ENCODE measurements at regions not wholly inside any gene's neighbourhood (a gene's known extent, or its start where the extent isn't known, plus 50 kb on each side); places are given as distances from the start of the nearest gene placed in this dataset.

GRCh38 chr15:36358523-36358922 lies 220.9 kb upstream of the CDIN1 start:
- TF ChIP-seq SP1 (IDR thresholded peaks at IDR 0.05; ENCODE audit: low read depth, low read length), result no peak
- no peak for TF ChIP-seq GATAD2B (conservative IDR thresholded peaks at IDR 0.05; ENCODE audit: low read depth)
- no peak for TF ChIP-seq ZNF592 (IDR thresholded peaks at IDR 0.05)
- TF ChIP-seq, protein P1, sequence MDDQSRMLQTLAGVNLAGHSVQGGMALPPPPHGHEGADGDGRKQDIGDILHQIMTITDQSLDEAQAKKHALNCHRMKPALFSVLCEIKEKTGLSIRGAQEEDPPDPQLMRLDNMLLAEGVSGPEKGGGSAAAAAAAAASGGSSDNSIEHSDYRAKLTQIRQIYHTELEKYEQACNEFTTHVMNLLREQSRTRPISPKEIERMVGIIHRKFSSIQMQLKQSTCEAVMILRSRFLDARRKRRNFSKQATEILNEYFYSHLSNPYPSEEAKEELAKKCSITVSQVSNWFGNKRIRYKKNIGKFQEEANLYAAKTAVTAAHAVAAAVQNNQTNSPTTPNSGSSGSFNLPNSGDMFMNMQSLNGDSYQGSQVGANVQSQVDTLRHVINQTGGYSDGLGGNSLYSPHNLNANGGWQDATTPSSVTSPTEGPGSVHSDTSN (IDR thresholded peaks at IDR 0.05; ENCODE audit: insufficient replicate concordance, low read depth, low read length), result no peak
- TF ChIP-seq BCL11A (IDR thresholded peaks at IDR 0.05; ENCODE audit: low read depth, low read length), result no peak
- TF ChIP-seq, protein P2, sequence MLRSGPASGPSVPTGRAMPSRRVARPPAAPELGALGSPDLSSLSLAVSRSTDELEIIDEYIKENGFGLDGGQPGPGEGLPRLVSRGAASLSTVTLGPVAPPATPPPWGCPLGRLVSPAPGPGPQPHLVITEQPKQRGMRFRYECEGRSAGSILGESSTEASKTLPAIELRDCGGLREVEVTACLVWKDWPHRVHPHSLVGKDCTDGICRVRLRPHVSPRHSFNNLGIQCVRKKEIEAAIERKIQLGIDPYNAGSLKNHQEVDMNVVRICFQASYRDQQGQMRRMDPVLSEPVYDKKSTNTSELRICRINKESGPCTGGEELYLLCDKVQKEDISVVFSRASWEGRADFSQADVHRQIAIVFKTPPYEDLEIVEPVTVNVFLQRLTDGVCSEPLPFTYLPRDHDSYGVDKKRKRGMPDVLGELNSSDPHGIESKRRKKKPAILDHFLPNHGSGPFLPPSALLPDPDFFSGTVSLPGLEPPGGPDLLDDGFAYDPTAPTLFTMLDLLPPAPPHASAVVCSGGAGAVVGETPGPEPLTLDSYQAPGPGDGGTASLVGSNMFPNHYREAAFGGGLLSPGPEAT (IDR thresholded peaks at IDR 0.05; ENCODE audit: low read depth), result no peak
- no peak for TF ChIP-seq PML (IDR thresholded peaks at IDR 0.05; ENCODE audit: low read length)
- no peak for TF ChIP-seq TCF12 (IDR thresholded peaks at IDR 0.05; ENCODE audit: low read depth, low read length)
- TF ChIP-seq CHD1 (IDR thresholded peaks at IDR 0.05; ENCODE audit: low read depth, low read length), result no peak
- no peak for TF ChIP-seq HDGF (IDR thresholded peaks at IDR 0.05)
- TF ChIP-seq, protein P3, sequence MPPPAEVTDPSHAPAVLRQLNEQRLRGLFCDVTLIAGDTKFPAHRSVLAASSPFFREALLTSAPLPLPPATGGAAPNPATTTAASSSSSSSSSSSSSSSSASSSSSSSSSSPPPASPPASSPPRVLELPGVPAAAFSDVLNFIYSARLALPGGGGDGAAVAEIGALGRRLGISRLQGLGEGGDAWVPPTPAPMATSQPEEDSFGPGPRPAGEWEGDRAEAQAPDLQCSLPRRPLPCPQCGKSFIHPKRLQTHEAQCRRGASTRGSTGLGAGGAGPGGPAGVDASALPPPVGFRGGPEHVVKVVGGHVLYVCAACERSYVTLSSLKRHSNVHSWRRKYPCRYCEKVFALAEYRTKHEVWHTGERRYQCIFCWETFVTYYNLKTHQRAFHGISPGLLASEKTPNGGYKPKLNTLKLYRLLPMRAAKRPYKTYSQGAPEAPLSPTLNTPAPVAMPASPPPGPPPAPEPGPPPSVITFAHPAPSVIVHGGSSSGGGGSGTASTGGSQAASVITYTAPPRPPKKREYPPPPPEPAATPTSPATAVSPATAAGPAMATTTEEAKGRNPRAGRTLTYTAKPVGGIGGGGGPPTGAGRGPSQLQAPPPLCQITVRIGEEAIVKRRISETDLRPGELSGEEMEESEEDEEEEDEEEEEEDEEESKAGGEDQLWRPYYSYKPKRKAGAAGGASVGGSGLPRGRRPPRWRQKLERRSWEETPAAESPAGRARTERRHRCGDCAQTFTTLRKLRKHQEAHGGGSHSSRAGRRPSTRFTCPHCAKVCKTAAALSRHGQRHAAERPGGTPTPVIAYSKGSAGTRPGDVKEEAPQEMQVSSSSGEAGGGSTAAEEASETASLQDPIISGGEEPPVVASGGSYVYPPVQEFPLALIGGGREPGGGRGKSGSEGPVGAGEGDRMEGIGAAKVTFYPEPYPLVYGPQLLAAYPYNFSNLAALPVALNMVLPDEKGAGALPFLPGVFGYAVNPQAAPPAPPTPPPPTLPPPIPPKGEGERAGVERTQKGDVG (CRISPR knock-in tag; IDR thresholded peaks at IDR 0.05), result no peak
- no peak for TF ChIP-seq IKZF1 (conservative IDR thresholded peaks at IDR 0.05)
- no peak for TF ChIP-seq SRF (IDR thresholded peaks at IDR 0.05; ENCODE audit: low read depth in 2 of 2, low read length in 2 of 2)
- TF ChIP-seq LARP7 (IDR thresholded peaks at IDR 0.05), result no peak
- TF ChIP-seq NFYA (IDR thresholded peaks at IDR 0.05; ENCODE audit: borderline replicate concordance, low read depth, low read length), result no peak
- POLR2A ChIA-PET, result no interaction called here
- FAIRE-seq, result no peak
- CTCF ChIA-PET, result no interaction called here
- Histone ChIP-seq H3K4me1 (ENCODE audit: control insufficient read depth, insufficient read depth, low read length) (no peaks in the 10 kb centered on the region), H3K9me3 (replicated peaks; ENCODE audit: control insufficient read depth, insufficient read depth, low read length) (no peaks in the 10 kb centered on the region), H3K27me3 (replicated peaks in 1 of 2; ENCODE audit: control insufficient read depth in 2 of 2, insufficient read depth in 2 of 2, low read length in 1 of 2) (no peaks in the 10 kb centered on the region), H2AFZ (ENCODE audit: control insufficient read depth, low read depth, low read length) (no peak overlapping the region), H3K4me2 (ENCODE audit: control insufficient read depth, insufficient read depth) (no peak overlapping the region), H4K20me1 (ENCODE audit: control insufficient read depth, insufficient read depth) (no peaks in the 10 kb centered on the region), H3K9ac (ENCODE audit: control insufficient read depth, insufficient read depth, low read length) (no peak overlapping the region), H3K27ac (ENCODE audit: control insufficient read depth, insufficient read depth) (no peak overlapping the region), H3K4me3 (no peak overlapping the region), H3K36me3 (ENCODE audit: control insufficient read depth in 2 of 2, insufficient read depth in 2 of 2, low read length in 1 of 2) (no peaks in the 10 kb centered on the region), H3K79me2 (ENCODE audit: control insufficient read depth, insufficient read depth, low read length) (no peaks in the 10 kb centered on the region)
- ATAC-seq, result no peak
- BruUV-seq (replicated peaks), result no TSS peak
- in situ Hi-C loops (cut with MboI), result no loop called here
- no peak for DNase-seq (ENCODE audit: low read depth, low spot score)
- RAD21 ChIA-PET (ENCODE audit: unreplicated experiment), result no interaction called here
- 94% methylated on average over 2 of the region's 2 CpGs for WGBS (ENCODE audit: insufficient coverage, insufficient replicate concordance, low lambda C conversion rate, missing lambda C conversion rate)
- intact Hi-C loops (cut with micrococcal nuclease; ENCODE audit: unreplicated experiment), result no loop called here
- SMC1A ChIA-PET (ENCODE audit: uncharacterized antibody, unreplicated experiment), result interaction anchor here (1.0 kb wide), 1 partner anchor 134 kb away, joined by 3 read pairs; no protein-coding TSS in a partner anchor

Data from GM12878 (cell line).